NCI-H1694 (cell line): ENCODE measurements at regions not wholly inside any gene's neighbourhood (a gene's known extent, or its start where the extent isn't known, plus 50 kb on each side); places are given as distances from the start of the nearest gene placed in this dataset.
"Not testable (repeated sequence)": the region's sequence is repeated elsewhere in the genome, so short reads cannot be mapped to it uniquely, and the experiment has no call there.

Experiments used
- DNase-seq: peaks from one replicate; lab custom pipeline; 2025; lab: John Stamatoyannopoulos, UW

DNA sequence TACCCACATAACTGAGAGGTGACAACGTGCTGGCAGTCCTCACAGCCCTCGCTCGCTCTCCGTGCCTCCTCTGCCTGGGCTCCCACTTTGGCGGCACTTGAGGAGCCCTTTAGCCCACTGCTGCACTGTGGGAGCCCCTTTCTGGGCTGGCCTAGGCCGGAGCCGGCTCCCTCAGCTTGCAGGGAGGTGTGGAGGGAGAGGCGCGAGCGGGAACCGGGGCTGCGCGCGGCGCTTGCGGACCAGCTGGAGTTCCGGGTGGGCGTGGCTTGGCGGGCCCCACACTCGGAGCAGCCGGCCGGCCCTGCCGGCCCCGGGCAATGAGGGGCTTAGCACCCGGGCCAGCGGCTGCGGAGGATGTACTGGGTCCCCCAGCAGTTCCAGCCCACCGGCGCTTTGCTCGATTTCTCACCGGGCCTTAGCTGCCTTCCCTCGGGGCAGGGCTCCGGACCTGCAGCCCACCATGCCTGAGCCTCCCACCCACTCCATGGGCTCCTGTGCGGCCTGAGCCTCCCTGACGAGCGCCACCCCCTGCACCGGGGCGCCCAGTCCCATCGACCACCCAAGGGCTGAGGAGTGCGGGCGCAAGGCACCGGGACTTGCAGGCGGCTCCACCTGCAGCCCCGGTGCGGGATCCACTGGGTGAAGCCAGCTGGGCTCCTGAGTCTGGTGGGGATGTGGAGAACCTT, 630.1 kb upstream of the NXPH2 start:
- not testable (repeated sequence) for DNase-seq

DNA sequence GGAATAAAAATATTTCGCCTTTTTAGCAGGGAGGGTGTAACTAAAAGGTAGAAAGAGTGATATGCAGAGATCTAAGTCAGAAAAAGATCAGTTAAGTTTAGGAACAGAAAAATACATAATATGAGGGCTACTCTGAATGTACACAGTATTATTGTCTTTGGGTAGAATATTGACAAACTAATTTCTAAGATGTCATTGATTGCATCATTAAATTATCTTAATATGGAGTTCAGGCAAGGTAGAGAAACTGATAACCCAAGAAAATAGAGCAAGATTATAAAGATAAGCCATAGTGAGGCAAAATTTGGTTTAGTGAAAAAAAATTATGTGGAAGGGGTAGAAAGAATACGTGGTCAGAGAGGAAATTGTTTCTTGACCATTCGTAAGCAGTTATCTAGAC, 629.0 kb upstream of the NXPH2 start:
- DNase-seq, result no peak

DNA sequence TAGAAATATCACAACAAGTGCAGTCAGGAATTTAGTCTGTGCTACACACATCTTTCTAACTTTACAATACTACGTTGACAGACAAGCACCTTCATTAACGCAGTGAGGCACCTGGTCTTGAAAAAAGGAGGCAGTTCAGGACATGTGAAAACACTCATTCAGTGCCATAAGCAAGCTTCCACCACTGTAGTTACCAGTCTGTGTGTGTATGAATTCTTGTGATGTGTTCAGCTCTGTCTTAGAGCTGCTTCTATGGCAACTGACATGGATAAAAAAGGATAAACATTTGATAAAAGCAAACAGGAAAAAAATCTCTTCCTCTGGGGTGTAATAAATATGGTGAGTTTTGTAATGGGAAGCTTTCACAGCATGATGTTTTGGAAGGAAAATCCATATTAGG, 623.8 kb upstream of the NXPH2 start:
- no peak for DNase-seq

DNA sequence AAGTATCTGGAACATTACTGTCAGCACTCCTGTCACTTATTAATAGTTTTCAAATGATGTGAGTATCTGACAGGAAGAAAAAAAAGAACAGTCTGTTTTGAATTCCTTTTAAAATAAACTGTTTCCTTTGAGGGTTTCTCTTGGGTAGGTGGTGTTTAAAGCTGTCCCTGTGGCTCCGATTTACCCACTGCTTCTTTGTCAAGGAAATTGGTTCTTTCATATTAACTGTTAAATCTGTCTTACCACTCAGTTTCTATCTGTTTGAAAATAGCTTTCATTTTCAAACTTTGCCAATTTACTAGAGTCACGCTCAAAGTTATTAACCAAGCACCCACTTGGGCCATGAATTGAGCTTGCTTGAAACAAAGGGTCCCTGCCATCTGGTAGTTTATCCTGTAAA, 614.6 kb upstream of the NXPH2 start:
- no peak for DNase-seq

DNA sequence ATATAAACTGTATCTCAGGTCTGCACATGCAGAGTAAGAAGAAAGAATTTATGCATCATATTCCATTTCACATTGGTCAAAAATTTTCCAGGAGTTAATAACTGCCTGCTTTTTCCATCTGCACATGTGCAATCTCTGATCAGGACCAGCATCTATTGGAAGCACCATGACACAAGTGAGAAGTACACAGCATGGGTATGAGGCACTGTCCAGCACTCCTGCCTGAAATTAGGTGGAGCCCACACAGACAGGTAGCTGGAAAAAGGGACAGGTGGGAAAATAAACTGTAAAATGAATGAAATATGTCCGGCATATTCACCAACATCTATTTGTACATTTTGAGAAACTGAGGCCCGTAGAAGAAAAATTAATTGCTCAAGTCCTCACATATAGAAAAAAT, 609.2 kb upstream of the NXPH2 start:
- DNase-seq, result no peak

DNA sequence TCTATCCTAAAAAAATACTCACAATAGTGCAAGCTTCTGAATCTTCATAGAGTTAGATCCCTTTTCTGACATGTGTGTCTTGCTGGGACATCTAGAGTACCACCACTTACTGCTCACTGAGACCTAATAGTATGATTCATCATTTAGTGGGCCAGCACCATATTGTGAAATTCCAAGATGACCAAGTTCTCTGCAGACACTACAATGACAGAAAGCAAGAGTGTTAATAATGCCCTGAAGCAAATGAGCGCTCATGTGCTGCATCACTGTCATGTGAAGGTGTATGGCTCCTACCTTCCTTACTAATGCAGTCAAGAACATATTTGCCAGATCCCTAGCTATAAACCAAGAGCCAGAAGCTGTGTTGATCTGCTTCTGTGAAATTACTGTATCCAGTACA, 606.2 kb upstream of the NXPH2 start:
- no peak for DNase-seq

DNA sequence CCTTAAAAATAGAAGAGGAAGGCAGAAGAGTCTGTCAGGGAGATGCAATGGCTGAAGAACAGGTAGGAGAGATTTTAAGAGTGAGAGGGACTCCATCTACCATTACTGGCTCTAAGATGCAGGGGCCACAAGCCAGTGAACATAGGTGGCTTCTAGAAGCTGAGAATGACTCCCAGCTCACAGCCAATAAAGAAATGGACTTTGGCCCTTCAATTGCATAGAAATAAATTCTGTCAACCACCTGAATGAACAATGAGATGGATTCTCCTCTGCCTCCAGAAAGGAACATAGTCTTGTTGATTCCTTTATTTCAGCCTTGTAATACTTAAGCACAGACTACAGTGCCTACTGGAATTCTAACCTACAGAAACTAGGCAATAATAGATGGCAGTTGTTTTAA, 603.3 kb upstream of the NXPH2 start:
- DNase-seq, result no peak

DNA sequence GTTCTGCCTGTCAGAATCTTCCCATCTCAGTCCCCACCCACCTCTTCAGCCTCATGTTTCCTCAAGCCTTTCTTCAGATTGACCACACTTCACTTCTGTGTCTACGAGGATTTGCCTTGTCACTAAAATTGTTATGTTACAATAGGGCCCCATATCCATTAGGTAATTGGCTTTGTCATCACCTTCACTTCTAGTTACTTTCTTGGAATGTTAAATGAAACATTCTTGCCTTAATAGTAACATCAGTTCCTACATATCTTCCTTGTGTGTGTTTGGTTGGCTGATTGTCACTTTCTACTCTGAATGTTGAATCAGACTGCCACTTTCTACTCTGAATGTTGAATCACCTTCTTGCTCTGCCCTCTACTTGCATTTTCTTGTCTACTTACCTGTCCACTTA, 599.9 kb upstream of the NXPH2 start:
- DNase-seq, result no peak

DNA sequence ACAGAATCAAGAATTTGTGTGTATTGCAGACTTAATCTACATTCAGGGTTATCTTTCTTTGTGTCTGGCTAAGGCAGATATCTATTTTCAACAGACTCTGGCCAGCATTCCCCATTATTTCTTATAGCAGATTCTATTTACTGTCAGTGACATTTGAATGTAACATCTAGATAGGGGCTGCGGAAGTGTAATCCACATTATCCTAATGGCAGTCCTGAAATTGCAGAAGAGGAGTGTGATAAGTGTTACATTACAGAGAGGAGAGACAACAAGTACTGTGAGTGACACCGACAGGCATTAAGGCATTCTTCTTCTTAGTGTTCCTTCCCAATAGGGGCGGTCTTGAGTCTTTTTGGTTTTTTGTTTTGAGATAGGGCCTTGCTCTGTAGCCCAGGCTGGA, 598.2 kb upstream of the NXPH2 start:
- DNase-seq, result no peak

DNA sequence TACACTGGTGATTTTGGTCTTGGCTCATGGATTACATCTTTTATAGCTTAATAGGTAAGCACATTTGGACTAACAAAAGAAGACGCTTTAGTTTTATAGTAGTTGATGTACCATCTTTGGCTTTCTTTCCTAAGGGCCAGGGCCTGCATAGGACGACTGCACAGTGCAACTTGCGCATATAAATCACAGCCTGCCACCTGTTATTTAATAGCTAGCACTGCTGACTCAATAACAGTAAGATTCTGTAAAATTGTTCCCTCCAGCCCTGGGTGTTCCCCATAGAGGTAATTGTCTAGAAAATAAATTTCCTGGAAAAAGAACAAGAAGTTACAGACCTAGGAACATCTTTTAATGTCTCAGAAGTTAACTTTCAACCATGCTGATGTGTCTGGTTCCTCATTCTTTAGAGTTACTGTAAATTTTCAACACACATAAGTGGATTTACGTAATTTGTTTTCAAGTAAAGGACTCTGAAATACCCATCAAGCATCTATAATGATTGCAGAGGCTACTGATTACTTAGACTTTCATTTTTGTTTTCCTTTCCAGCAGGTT, 594.2 kb upstream of the NXPH2 start:
- DNase-seq, result no peak

DNA sequence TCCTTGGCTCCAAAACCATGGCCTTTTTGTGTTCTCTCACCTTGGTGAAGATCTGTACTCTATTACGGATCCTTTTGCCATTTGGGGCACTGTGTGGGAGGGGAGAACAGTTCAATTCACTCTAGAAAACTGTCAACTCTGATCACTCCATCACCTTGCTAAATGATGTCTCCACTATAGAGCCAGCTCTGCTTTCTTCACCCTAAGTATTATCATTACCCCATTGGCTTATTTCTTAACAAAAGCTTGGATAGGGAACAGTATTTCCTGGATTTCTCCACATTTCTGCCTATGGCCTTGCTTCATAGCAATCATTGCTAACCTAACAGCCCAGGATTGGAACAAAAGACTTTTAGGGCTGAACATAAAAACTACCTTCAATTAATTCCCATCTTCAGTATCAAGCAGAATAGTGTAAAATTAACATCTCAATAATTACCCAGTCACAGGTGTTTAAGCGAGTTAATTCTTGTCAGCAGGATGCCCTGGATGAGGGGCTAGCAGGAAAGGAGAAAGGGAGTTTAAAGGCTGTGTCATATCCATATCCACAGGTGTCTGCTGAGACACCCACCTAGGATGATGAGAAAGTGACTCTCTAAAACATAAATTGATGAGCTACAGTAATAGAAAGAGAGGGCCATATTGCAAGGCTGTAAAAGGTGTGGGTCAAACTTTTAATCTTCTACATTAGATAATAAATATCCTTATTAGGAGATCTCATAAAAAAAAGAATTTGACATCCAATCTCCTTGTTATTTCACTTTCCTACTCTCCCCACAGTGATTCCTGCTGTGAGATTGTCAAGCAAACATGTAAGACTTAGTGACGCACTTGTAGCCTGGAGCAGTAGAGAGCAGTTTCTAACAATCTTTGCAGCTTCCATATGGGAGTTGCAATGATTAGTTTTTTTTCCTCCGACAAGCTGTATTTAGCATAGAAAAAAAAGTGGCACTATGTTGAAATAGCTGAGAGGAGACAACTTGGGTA, 589.5 kb upstream of the NXPH2 start:
- DNase-seq, result no peak

DNA sequence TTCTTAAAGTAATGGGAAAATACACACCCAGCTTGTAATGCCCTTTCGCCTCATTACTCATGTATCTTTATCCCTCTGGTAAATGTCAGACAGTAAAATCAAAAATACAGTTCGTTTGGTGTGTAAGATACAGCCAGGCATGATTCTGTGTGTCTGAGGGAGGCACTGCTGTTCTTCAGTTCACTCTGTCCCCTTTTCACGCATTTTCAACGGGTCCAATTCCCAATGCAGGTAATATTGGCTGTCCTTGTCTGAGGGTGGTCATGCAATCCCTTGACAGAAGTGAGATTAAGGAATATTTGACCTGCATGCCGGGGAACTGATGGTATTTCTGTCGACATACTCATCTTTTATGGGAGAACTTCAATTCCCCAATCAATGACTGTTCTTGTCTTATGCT, 587.2 kb upstream of the NXPH2 start:
- no peak for DNase-seq

DNA sequence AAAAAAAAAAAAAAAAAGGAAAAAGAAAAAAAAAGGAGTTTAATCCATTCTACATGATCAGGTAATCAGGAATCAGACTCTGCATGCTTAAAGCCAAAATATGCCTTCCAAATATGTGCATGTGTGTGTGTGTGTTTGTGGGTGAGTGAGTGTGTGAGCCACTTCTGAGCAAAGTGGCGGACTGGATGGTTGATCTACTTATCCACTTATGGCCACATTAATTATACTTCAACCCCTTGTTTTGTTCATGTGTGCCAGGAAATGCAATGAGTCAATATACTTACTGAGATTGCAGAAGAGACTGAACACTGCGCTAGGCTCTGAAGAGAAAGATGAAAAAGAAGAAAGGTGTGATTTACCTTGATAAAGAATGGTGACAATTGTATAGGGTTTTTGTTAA, 586.5 kb upstream of the NXPH2 start:
- no peak for DNase-seq

DNA sequence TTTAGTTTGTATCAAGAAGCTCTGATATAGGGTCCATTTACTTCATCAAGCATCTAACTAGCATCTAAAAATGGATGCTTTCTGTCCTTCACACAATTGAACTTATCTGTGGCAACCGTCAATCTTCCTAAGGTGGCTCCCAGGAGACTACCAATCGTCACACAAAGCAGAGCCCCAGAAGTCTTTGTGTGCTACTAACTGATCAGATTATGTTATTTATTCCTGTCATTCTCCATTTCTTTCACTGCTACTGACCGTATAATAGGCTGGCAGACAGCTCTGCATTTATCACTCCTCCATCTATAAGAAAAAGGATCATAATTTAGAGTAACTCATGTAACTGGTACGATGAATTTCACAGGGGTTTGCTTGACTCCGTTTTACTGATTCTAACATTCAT, 585.0 kb upstream of the NXPH2 start:
- DNase-seq, result no peak

DNA sequence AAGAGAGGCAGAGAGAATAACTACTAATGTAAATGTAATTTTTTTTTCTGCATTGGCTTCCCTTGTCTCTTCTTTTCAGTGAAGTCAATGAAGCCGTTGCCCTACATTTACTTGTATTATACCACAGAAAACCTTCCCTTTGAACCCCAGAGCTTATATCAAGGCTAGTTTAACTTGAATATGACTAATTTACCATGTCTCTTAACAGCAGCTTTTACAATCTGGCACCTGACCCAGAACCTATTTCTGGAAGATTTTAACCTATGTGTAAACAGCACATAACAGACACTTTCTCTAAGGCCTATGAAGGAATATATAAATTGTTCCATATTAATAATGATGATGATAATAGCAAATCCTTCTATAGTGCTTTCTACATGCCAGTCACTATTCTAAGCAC, 580.5 kb upstream of the NXPH2 start:
- DNase-seq, result no peak

DNA sequence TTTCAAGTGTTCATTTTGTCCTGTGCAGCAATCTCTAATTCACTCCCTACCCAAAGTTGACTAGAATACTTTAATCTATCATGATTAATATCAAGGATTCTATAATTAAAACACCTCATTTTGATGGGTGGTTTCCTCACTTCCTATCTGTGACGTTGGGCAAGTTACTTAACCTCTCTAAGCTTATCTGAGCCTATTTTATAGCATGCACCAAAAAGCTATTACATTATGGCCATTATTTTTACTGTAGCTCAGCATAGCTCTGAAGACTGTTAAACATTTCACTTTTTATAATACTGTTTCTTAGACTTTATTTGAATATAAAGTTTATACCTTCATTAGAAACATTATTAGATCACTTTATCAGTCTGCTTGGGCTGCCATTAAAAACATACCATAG, 579.6 kb upstream of the NXPH2 start:
- DNase-seq, result no peak

DNA sequence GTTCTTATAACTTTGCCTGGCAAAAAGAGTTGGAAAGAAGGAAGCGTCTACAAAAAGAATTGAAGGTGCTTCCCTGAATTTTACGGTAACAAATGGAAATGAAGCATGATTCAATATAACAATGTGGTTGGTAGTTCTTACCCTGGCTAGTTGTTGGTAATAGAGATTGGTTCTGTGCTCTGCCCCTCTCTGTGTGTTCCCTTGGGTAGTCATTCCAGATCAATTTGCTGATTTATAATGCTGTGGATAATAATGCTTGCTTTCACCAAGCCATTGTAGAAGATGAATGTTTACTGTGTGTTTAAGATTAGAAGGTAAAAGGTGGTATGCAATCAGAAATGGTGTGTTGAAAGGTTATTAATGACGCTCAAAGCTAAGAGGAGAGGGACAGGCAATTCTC, 577.8 kb upstream of the NXPH2 start:
- DNase-seq, result no peak

DNA sequence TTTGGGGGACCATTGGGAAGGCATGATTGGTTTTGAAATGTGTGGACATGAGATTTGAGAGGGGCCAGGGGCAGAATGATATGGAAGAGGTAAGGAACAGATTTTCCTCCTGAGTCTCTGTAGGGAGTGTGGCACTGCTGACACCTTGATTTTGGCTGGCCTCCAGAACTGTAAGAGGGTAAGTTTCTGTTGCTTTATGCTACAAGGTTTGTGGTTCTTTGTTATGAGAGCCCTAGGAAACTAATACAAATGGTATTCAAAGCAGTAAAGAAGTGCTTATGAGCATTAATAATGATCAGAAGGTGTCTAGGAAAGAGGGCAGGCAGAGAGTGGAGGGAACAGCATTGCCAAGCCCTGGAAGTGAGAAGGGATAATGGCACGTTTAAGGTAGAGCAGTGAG, 574.3 kb upstream of the NXPH2 start:
- DNase-seq, result no peak

DNA sequence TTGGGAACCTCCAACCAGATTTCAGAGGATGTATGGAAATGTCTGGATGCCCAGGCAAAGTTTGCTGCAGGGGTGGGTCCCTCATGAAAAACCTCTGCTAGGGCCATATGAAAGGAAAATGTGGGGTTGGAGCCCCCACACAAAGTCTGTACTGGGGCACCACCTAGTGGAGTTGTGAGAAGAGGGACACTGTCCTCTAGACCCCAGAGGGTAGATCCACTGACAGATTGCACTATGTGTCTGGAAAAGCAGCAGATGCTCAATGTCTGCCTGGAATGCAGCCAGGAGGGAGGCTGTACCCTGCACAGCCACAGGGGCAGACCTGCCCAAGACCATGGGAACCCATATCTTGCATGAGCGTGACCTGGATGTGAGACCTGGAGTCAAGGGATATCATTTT, 573.7 kb upstream of the NXPH2 start:
- peak; percentile 63 for DNase-seq

DNA sequence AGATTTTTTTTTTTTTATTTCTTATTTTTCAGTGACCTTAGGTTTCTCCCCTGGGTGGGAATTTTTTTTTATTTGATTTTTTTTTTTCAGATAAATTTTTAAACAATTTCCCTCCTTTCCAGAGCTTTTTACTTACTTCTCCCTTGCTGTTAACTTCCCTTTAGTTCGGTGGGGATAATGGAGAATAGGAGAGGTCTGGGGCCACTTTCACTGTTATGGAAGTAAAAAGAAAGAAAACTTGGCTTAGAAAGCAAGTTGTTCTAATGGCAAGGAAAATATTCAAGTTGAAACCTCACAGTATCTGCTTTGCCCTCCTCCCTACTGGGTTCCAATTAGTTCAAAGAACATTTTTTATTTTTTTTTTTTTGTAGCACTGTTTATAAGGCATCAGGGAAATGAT, 537.1 kb upstream of the NXPH2 start:
- no peak for DNase-seq

DNA sequence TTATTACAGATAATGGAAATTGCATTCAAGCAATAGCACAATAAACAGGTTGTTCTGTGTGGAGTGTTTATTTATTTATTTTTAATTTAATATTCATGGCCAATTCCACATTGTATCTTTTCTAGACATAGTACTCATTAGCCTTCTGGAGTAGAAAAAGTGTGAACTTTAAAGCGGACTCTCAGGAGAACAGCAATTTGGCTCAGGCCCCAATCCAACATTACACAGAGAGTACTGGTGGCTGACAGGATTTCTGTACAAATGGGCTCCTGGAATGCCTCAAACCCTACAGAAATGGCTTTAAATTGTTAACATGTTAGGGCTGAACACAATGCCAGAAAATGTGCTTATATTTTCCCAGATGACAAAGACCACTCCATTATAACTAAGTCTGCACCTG, 533.9 kb upstream of the NXPH2 start:
- DNase-seq, result no peak

DNA sequence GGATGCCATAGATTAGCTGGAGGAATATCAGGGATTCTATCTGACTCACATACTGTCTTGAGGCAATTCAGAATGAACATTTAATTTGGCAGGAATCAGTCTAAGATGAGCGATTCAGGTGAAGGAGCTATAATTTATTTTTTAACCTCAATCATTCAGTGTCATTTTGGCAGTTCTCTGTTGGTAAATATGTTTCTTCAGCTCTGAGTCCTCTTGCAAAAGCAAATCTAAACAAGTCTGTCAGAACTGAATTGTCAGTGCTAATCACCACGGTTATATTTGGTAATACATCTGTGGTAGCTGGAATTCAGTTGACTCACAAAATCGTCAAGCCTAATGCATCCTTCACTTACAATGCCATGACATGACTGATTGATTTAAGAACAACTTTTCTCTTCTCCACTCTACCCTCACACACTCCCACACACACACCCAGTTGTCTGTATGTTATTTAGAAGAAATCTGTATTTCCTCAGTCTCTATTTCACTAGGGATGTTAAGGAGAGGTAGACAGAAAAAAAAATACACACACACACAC, 516.6 kb upstream of the NXPH2 start:
- DNase-seq, result no peak

DNA sequence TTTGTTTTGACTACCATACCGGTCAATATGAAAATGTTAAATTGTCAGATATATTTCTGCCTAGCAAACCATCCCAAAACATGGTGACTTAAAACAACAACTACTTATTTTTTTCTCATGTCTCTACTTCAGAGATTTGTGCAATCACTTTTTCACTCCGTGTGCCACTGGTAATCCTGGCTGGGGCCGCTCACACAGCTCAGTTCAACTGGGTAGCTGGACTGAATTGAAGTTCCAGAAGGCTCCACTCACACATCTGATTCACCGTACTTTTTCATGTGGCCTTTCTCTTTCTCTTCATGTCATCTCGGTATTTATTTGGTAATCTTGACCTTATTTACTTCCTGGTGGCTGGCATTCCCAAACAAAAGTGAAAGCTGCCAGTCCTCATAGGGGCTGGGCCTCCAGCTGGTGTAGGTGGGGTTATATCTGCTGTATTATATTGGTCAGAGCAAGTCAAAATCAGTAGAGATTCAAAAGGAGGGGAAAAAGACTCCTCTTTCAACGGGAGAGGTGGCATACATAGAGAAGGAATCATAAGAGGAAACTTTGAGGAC, 513.9 kb upstream of the NXPH2 start:
- no peak for DNase-seq
